Neural crest cell (in vitro differentiated cells): ENCODE measurements at regions not wholly inside any gene's neighbourhood (a gene's known extent, or its start where the extent isn't known, plus 50 kb on each side); places are given as distances from the start of the nearest gene placed in this dataset.
"Not testable (repeated sequence)": the region's sequence is repeated elsewhere in the genome, so short reads cannot be mapped to it uniquely, and the experiment has no call there.

Experiments used
- DNase-seq: peaks from one replicate; pipeline ENCODE4 v3.0.0; 2021; ENCODE audit warnings: low read depth, mixed read lengths, low spot score
- H3K27ac Mint-ChIP-seq: one replicate; pipeline ENCODE4 v1.8.0; 2021; ENCODE audit warnings: mild to moderate bottlenecking, mixed read lengths; ENCODE audit not compliant: unreplicated experiment
- H3K27me3 Mint-ChIP-seq: 2 replicates; pipeline ENCODE4 v1.8.0; 2021; ENCODE audit warnings: low read depth, mild to moderate bottlenecking, mixed read lengths
- H3K36me3 Mint-ChIP-seq: 2 replicates; pipeline ENCODE4 v1.8.0; 2021; ENCODE audit warnings: low read depth, mild to moderate bottlenecking, mixed read lengths
- H3K4me1 Mint-ChIP-seq: 2 replicates; pipeline ENCODE4 v1.8.0; 2021; ENCODE audit warnings: mixed read lengths
- H3K4me3 Mint-ChIP-seq: one replicate; pipeline ENCODE4 v1.8.0; 2021; ENCODE audit warnings: mild to moderate bottlenecking, mixed read lengths
- H3K9me3 Mint-ChIP-seq: 2 replicates; pipeline ENCODE4 v1.8.0; 2021; ENCODE audit warnings: mixed read lengths
- CTCF ChIP-seq: fragments of 200-600 bp; sonication (generic); conservative IDR thresholded peaks from 2 replicates; pipeline ENCODE4 v1.5.0; 2021; ENCODE audit warnings: antibody characterized with exemption, mild to moderate bottlenecking

- H3K27ac Mint-ChIP-seq: no peak overlapping the region
- H3K4me3 Mint-ChIP-seq: no peak overlapping the region
- H3K9me3 Mint-ChIP-seq: no peaks in the 10 kb centered on the region
Observed at GRCh38 chr9:68637020-68637419, 68.0 kb upstream of the PIP5K1B start.

GRCh38 chr9:68639261-68639660 lies 65.8 kb upstream of the PIP5K1B start:
- H3K27ac Mint-ChIP-seq, H3K9me3 Mint-ChIP-seq, H3K4me3 Mint-ChIP-seq, H3K36me3 Mint-ChIP-seq, H3K27me3 Mint-ChIP-seq, DNase-seq, H3K4me1 Mint-ChIP-seq: not testable (repeated sequence)

More at GRCh38 chr9:68637020-68637419, 68.0 kb upstream of the PIP5K1B start:
- Mint-ChIP-seq H3K27me3 (peaks cover 2% of the 10 kb centered on the region), H3K36me3 (no peaks in the 10 kb centered on the region), H3K4me1 (no peaks in the 10 kb centered on the region)
- TF ChIP-seq CTCF: no peak
- no peak for DNase-seq

- Mint-ChIP-seq H3K36me3 (no peaks in the 10 kb centered on the region), H3K27me3 (peaks cover 2% of the 10 kb centered on the region), H3K27ac (no peak overlapping the region), H3K9me3 (no peaks in the 10 kb centered on the region), H3K4me1 (peaks cover 5% of the 10 kb centered on the region), H3K4me3 (no peak overlapping the region)
- no peak for DNase-seq
- TF ChIP-seq CTCF: no peak
Observed at GRCh38 chr9:68640421-68641089, 64.5 kb upstream of the PIP5K1B start.

DNA sequence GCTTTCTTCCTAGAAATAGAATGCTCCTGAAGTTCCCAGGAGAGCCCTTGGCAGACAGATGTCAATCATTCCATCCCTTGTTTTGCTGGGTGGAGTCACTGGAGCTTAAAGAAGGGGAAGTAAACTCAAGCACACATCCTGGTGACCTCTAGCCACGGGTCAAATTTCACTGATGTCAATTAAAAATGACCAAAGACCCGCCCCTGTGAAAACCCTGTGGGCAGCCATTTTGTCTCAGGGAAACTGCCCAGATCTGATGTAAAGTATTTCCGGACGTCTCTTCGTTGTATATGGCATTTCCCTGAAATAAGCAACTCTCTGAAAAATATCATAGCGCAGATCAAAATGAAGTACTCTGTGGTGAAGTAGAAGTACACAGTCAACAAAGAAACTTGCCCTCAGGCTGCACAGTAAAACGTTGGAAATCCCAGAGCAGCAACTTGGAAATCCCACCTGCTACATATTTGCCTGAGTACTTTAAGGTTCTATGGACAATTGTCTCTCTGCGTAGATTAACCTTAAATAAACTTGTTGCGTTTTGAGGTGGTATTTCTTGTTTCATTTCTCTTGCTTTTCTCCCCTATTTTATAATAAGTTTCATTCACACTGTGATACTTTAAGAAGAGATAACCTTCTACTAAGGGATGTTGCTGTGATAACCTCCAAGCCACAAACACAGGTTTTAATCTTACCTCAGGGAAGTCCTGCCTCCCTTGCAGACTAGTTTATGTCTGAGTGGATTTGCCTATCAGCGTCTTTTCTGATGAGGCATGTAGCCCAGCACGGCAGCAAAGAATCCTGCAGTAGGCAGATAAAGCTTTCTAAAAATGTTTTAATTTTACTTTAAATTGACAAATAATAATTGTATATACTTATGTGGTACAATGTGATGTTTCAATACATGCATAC lies 60.9 kb upstream of the PIP5K1B start:
- DNase-seq: no peak
- Mint-ChIP-seq H3K27ac (no peak overlapping the region), H3K36me3 (no peaks in the 10 kb centered on the region), H3K9me3 (no peaks in the 10 kb centered on the region), H3K4me1 (peaks cover 5% of the 10 kb centered on the region), H3K4me3 (no peak overlapping the region), H3K27me3 (no peaks in the 10 kb centered on the region)
- no peak for TF ChIP-seq CTCF

DNA sequence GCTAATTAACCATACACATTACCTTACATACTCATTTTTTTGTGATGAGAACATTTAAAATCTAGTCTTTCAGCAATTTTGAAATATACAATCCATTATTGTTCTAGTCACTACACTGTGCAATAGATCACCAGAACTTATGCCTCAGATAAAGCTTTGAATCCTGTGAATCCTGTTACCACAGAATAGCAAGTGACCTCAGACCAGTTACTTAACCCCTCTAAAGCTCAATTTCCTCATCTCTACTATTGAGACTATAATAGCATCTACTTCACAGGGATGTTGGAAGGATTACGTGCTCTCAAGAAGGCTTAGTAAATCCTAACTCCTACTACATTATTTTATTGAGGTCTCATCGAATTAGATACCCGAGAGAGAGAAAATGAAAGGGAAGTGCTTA lies 60.2 kb upstream of the PIP5K1B start:
- no peak overlapping the region for H3K4me3 Mint-ChIP-seq
- H3K9me3 Mint-ChIP-seq: no peaks in the 10 kb centered on the region
- H3K27ac Mint-ChIP-seq: no peak overlapping the region
- H3K27me3 Mint-ChIP-seq: no peaks in the 10 kb centered on the region
- peaks cover 5% of the 10 kb centered on the region for H3K4me1 Mint-ChIP-seq
- DNase-seq: no peak
- no peak for TF ChIP-seq CTCF
- no peaks in the 10 kb centered on the region for H3K36me3 Mint-ChIP-seq

GRCh38 chr9:68648164-68648563 lies 56.9 kb upstream of the PIP5K1B start:
- no peaks in the 10 kb centered on the region for H3K9me3 Mint-ChIP-seq
- TF ChIP-seq CTCF: no peak
- H3K4me3 Mint-ChIP-seq: no peak overlapping the region
- peak overlapping the region; percentile 79 for H3K27ac Mint-ChIP-seq
- peaks cover 4% of the 10 kb centered on the region for H3K27me3 Mint-ChIP-seq
- no peak for DNase-seq
- peaks cover 5% of the 10 kb centered on the region for H3K4me1 Mint-ChIP-seq
- no peaks in the 10 kb centered on the region for H3K36me3 Mint-ChIP-seq
